ENCODE measurements at regions not wholly inside any gene's neighbourhood (a gene's known extent, or its start where the extent isn't known, plus 50 kb on each side); places are given as distances from the start of the nearest gene placed in this dataset.

GRCh38 chr1:147851149-147851548 lies 51.4 kb upstream of the GJA8 start:
- peak; percentile 33 for DNase-seq (ENCODE audit: low read depth, low spot score)

- DNase-seq (ENCODE audit: low read depth, low spot score), result no peak
Observed at GRCh38 chr1:147852706-147853225, 49.8 kb upstream of the GJA8 start.
